ENCODE measurements at regions not wholly inside any gene's neighbourhood (a gene's known extent, or its start where the extent isn't known, plus 50 kb on each side); places are given as distances from the start of the nearest gene placed in this dataset.

GRCh38 chrX:87327267-87327666, 190.3 kb upstream of the KLHL4 start:
- no peaks in the 10 kb centered on the region for H3K27me3 ChIP-seq
- 83% methylated on average over 2 of the region's 2 CpGs; no CpG with 5 or more reads in 1 of the 2 donors for WGBS, 2 donors
- no peak overlapping the region for H3K27ac ChIP-seq
- no peak for DNase-seq
- H3K9me3 ChIP-seq: no peaks in the 10 kb centered on the region
- H3K36me3 ChIP-seq: no peaks in the 10 kb centered on the region
- no peak overlapping the region for H3K4me3 ChIP-seq
- TF ChIP-seq CTCF (IDR thresholded peaks at IDR 0.05): no peak
- TF ChIP-seq POLR2AphosphoS5 (IDR thresholded peaks at IDR 0.05): no peak
- no peak for TF ChIP-seq POLR2A (IDR thresholded peaks at IDR 0.05)
- no peak for TF ChIP-seq EP300 (IDR thresholded peaks at IDR 0.05)
- H3K4me1 ChIP-seq: no peaks in the 10 kb centered on the region
- peak in 1 of 2 donors; percentile 22 for ATAC-seq (ENCODE audit: low FRiP score in 2 of 2)

GRCh38 chrX:87337267-87337666, 180.3 kb upstream of the KLHL4 start:
- DNase-seq (no peak), ATAC-seq (ENCODE audit: low FRiP score in 2 of 2) (no peak)
- Histone ChIP-seq H3K36me3 (no peaks in the 10 kb centered on the region), H3K4me1 (no peaks in the 10 kb centered on the region), H3K27me3 (no peaks in the 10 kb centered on the region), H3K4me3 (no peak overlapping the region), H3K9me3 (no peaks in the 10 kb centered on the region), H3K27ac (no peak overlapping the region)
- TF ChIP-seq EP300 (IDR thresholded peaks at IDR 0.05): no peak
- TF ChIP-seq POLR2A (IDR thresholded peaks at IDR 0.05): no peak
- TF ChIP-seq POLR2AphosphoS5 (IDR thresholded peaks at IDR 0.05): no peak
- 24 to 43% methylated on average over 1 of the region's 1 CpG for WGBS, 2 donors

- Histone ChIP-seq H3K27ac (no peak overlapping the region), H3K9me3 (no peaks in the 10 kb centered on the region), H3K36me3 (no peaks in the 10 kb centered on the region), H3K4me3 (no peak overlapping the region), H3K4me1 (no peaks in the 10 kb centered on the region), H3K27me3 (no peaks in the 10 kb centered on the region)
- peak in 2 of 6 experiments; percentile 16 to 21 for TF ChIP-seq CTCF (IDR thresholded peaks at IDR 0.05)
- TF ChIP-seq POLR2A (IDR thresholded peaks at IDR 0.05): no peak
- DNase-seq: no peak
- ATAC-seq (ENCODE audit: low FRiP score in 2 of 2): peak in 1 of 2 donors; percentile 39
Measured at GRCh38 chrX:87338510-87338909, 179.1 kb upstream of the KLHL4 start.

GRCh38 chrX:87370865-87371264, 146.7 kb upstream of the KLHL4 start:
- no peak overlapping the region for H3K27ac ChIP-seq
- no peak overlapping the region for H3K4me3 ChIP-seq
- WGBS, 2 donors: 81% methylated on average over 2 of the region's 2 CpGs; no CpG with 5 or more reads in 1 of the 2 donors
- no peaks in the 10 kb centered on the region for H3K36me3 ChIP-seq
- no peaks in the 10 kb centered on the region for H3K9me3 ChIP-seq
- no peaks in the 10 kb centered on the region for H3K4me1 ChIP-seq
- TF ChIP-seq CTCF (IDR thresholded peaks at IDR 0.05) (no peak), POLR2AphosphoS5 (IDR thresholded peaks at IDR 0.05) (no peak), EP300 (IDR thresholded peaks at IDR 0.05) (no peak), POLR2A (IDR thresholded peaks at IDR 0.05) (no peak)
- no peak for ATAC-seq (ENCODE audit: low FRiP score in 2 of 2)
- H3K27me3 ChIP-seq: no peaks in the 10 kb centered on the region
- no peak for DNase-seq

GRCh38 chrX:87374324-87374723, 143.3 kb upstream of the KLHL4 start:
- TF ChIP-seq POLR2A (IDR thresholded peaks at IDR 0.05) (no peak), POLR2AphosphoS5 (IDR thresholded peaks at IDR 0.05) (no peak), EP300 (IDR thresholded peaks at IDR 0.05) (no peak), CTCF (IDR thresholded peaks at IDR 0.05) (no peak)
- H3K27me3 ChIP-seq: no peaks in the 10 kb centered on the region
- no peak overlapping the region for H3K27ac ChIP-seq
- DNase-seq: no peak
- ATAC-seq (ENCODE audit: low FRiP score in 2 of 2): no peak
- no peaks in the 10 kb centered on the region for H3K4me1 ChIP-seq
- no peaks in the 10 kb centered on the region for H3K9me3 ChIP-seq
- no peak overlapping the region for H3K4me3 ChIP-seq
- no peaks in the 10 kb centered on the region for H3K36me3 ChIP-seq

All from upper lobe of left lung (tissue), 6 donors.